Esophagus muscularis mucosa (tissue), 4 donors: ENCODE measurements at regions not wholly inside any gene's neighbourhood (a gene's known extent, or its start where the extent isn't known, plus 50 kb on each side); places are given as distances from the start of the nearest gene placed in this dataset.

Experiments used
- DNase-seq: peaks from one replicate; pipeline ENCODE4 v3.0.0-alpha.2; 2017; ENCODE audit errors: extremely low spot score
- H3K27ac ChIP-seq, 4 donors: fragments of 200-600 bp; sonication (generic); replicated peaks in 1 of 4; 1 replicate in 3 of 4; 2 replicates in 1 of 4; pipeline ENCODE4 v1.5.1; 2016 to 2019; ENCODE audit warnings: mild to moderate bottlenecking in 1 of 4
- H3K27me3 ChIP-seq, 4 donors: fragments of 200-600 bp; sonication (generic); one replicate each; pipeline versions ENCODE4 v1.5.1 to v1.6.0; 2016 to 2019
- H3K36me3 ChIP-seq, 4 donors: fragments of 200-600 bp; sonication (generic); one replicate each; pipeline ENCODE4 v1.5.1; 2016 to 2019
- H3K4me1 ChIP-seq, 4 donors: fragments of 200-600 bp; sonication (generic); one replicate each; pipeline ENCODE4 v1.5.1; 2016 to 2019
- H3K4me3 ChIP-seq, 4 donors: fragments of 200-600 bp; sonication (generic); 1 replicate in 2 of 4; 2 replicates in 2 of 4; pipeline ENCODE4 v1.5.1; 2016 to 2019; ENCODE audit warnings: mild to moderate bottlenecking in 4 of 4, moderate library complexity in 1 of 4
- H3K9me3 ChIP-seq, 4 donors: fragments of 200-600 bp; sonication (generic); 1 replicate in 3 of 4; 2 replicates in 1 of 4; pipeline ENCODE4 v1.5.1; 2016 to 2019
- CTCF ChIP-seq, 3 experiments: fragments of 200-600 bp in 2 of 3; fragments of 450-650 bp in 1 of 3; sonication (generic) in 2 of 3; IDR thresholded peaks; one replicate each; pipeline ENCODE4 v1.5.1; 2017 to 2019; ENCODE audit warnings: antibody characterized with exemption in 3 of 3, mild to moderate bottlenecking in 2 of 3, moderate library complexity in 1 of 3
- EP300 ChIP-seq: sonication (generic); formaldehyde crosslinking; IDR thresholded peaks from one replicate; pipeline ENCODE4 v1.6.1; 2017; ENCODE audit warnings: antibody characterized with exemption
- POLR2A ChIP-seq: fragments of 450-650 bp; IDR thresholded peaks from one replicate; pipeline ENCODE4 v1.6.1; 2017; ENCODE audit warnings: antibody characterized with exemption, moderate library complexity, mild to moderate bottlenecking, low read depth
- POLR2AphosphoS5 ChIP-seq, 2 donors: sonication (generic); formaldehyde crosslinking; IDR thresholded peaks; one replicate each; pipeline ENCODE4 v1.6.1; 2017; ENCODE audit warnings: antibody characterized with exemption in 2 of 2
- WGBS: methylation state at CpG from one replicate; pipeline ENCODE4 v1.1.5; 2018; 5-methylcytosine and 5-hydroxymethylcytosine counted together
- intact Hi-C: fragments of 100-400 bp; cut with DNase I; formaldehyde crosslinking; loops from one replicate; pipeline ENCODE4 v1.15.1; 2023

GRCh38 chr10:131000244-131000643 lies 311.3 kb downstream of the TCERG1L start:
- Histone ChIP-seq H3K4me3 (no peak overlapping the region), H3K36me3 (no peaks in the 10 kb centered on the region), H3K9me3 (peaks cover 0 to 9% (median 0%) of the 10 kb centered on the region in 4 donors), H3K4me1 (no peaks in the 10 kb centered on the region), H3K27ac (no peak overlapping the region), H3K27me3 (peaks cover 0 to 32% (median 0%) of the 10 kb centered on the region in 4 donors)
- peak; percentile 83 for DNase-seq
- intact Hi-C loops: no loop called here
- 75% methylated on average over 6 of the region's 6 CpGs for WGBS
- TF ChIP-seq EP300: no peak
- TF ChIP-seq POLR2A: no peak
- TF ChIP-seq CTCF (IDR thresholded peaks at IDR 0.05): no peak
- no peak for TF ChIP-seq POLR2AphosphoS5 (IDR thresholded peaks at IDR 0.05)

GRCh38 chr10:131000743-131001142 lies 310.8 kb downstream of the TCERG1L start:
- H3K27ac ChIP-seq: no peak overlapping the region
- WGBS: 63% methylated on average over 4 of the region's 4 CpGs
- intact Hi-C loops: no loop called here

GRCh38 chr10:131001438-131001837 lies 310.1 kb downstream of the TCERG1L start:
- Histone ChIP-seq H3K36me3 (no peaks in the 10 kb centered on the region), H3K4me3 (no peak overlapping the region), H3K9me3 (peaks cover 0 to 9% (median 4%) of the 10 kb centered on the region in 4 donors), H3K27me3 (peaks cover 0 to 29% (median 0%) of the 10 kb centered on the region in 4 donors), H3K27ac (no peak overlapping the region), H3K4me1 (no peaks in the 10 kb centered on the region)
- intact Hi-C loops: no loop called here
- TF ChIP-seq POLR2AphosphoS5 (IDR thresholded peaks at IDR 0.05) (no peak), EP300 (no peak), CTCF (IDR thresholded peaks at IDR 0.05) (no peak), POLR2A (no peak)
- 79% methylated on average over 7 of the region's 9 CpGs for WGBS
- DNase-seq: peak; percentile 78

More at GRCh38 chr10:131000743-131001142, 310.8 kb downstream of the TCERG1L start:
- DNase-seq: no peak
- H3K4me1 ChIP-seq: no peaks in the 10 kb centered on the region
- TF ChIP-seq EP300 (no peak), POLR2AphosphoS5 (IDR thresholded peaks at IDR 0.05) (no peak), POLR2A (no peak), CTCF (IDR thresholded peaks at IDR 0.05) (no peak)
- no peaks in the 10 kb centered on the region for H3K36me3 ChIP-seq
- H3K27me3 ChIP-seq: peaks cover 0 to 32% (median 0%) of the 10 kb centered on the region in 4 donors
- no peak overlapping the region for H3K4me3 ChIP-seq
- peaks cover 0 to 10% (median 1%) of the 10 kb centered on the region in 4 donors for H3K9me3 ChIP-seq

GRCh38 chr10:131002031-131002861 lies 309.3 kb downstream of the TCERG1L start:
- Histone ChIP-seq H3K4me3 (no peak overlapping the region), H3K9me3 (peaks cover 0 to 12% (median 3%) of the 10 kb centered on the region in 4 donors), H3K27me3 (peaks cover 0 to 22% (median 0%) of the 10 kb centered on the region in 4 donors), H3K36me3 (no peaks in the 10 kb centered on the region), H3K27ac (no peak overlapping the region), H3K4me1 (no peaks in the 10 kb centered on the region)
- peak; percentile 90 for DNase-seq
- TF ChIP-seq POLR2A (no peak), CTCF (IDR thresholded peaks at IDR 0.05) (no peak), EP300 (no peak), POLR2AphosphoS5 (IDR thresholded peaks at IDR 0.05) (no peak)
- intact Hi-C loops: no loop called here
- 34% methylated on average over 7 of the region's 12 CpGs for WGBS
